ENCODE measurements at regions not wholly inside any gene's neighbourhood (a gene's known extent, or its start where the extent isn't known, plus 50 kb on each side); places are given as distances from the start of the nearest gene placed in this dataset.

GRCh38 chr1:184297244-184297750 lies 89.5 kb upstream of the C1orf21 start:
- no peaks in the 10 kb centered on the region for H3K27me3 ChIP-seq (ENCODE audit: insufficient read depth, low read length)
- no peak overlapping the region for H3K23ac ChIP-seq (ENCODE audit: insufficient read length, low read depth, low read length)
- no peak overlapping the region for H3K14ac ChIP-seq (ENCODE audit: insufficient read depth, low read length)
- no peak overlapping the region for H3K27ac ChIP-seq (ENCODE audit: insufficient read length, low read depth, low read length)
- H2BK15ac ChIP-seq (ENCODE audit: low read depth, low read length) = no peak overlapping the region
- H3K9me3 Mint-ChIP-seq = peaks cover 0 to 2% of the 10 kb centered on the region in 2 experiments
- H2BK12ac ChIP-seq (ENCODE audit: insufficient read length, low read depth, low read length) = no peak overlapping the region
- H3K4ac ChIP-seq (ENCODE audit: low read depth, low read length) = no peak overlapping the region
- no peak overlapping the region for H4K91ac ChIP-seq (ENCODE audit: insufficient read length, low read depth, low read length)
- H3K79me2 ChIP-seq (ENCODE audit: insufficient read depth, low read length) = no peaks in the 10 kb centered on the region
- H3K4me1 ChIP-seq (ENCODE audit: insufficient read depth, low read length) = no peaks in the 10 kb centered on the region
- no peaks in the 10 kb centered on the region for H4K20me1 ChIP-seq (ENCODE audit: control insufficient read depth, insufficient read depth, insufficient read length)
- H2BK120ac ChIP-seq (ENCODE audit: low read depth, low read length, poor library complexity, severe bottlenecking) = no peak overlapping the region
- H2AFZ ChIP-seq (ENCODE audit: low read length) = no peak overlapping the region
- no peak overlapping the region for H3K9ac ChIP-seq (ENCODE audit: extremely low read depth, insufficient read length, low read length)
- H3K18ac ChIP-seq (ENCODE audit: insufficient read length, low read depth, low read length) = no peak overlapping the region
- WGBS (ENCODE audit: extremely low coverage, insufficient read length, low lambda C conversion rate) = no CpG with 5 or more reads among the region's 3 CpGs
- no peak overlapping the region for H2AK5ac ChIP-seq (ENCODE audit: insufficient read length, low read length)
- H2BK20ac ChIP-seq (ENCODE audit: low read depth, low read length, poor library complexity, severe bottlenecking) = no peak overlapping the region
- no peak overlapping the region for H3K27ac Mint-ChIP-seq
- no peak overlapping the region for H3K56ac ChIP-seq (ENCODE audit: insufficient read length, low read depth, low read length)
- peaks cover 7 to 9% of the 10 kb centered on the region in 2 experiments for H3K4me1 Mint-ChIP-seq
- H3K9me3 ChIP-seq (ENCODE audit: control insufficient read depth, low read depth, low read length) = no peaks in the 10 kb centered on the region
- TF ChIP-seq CTCF (conservative IDR thresholded peaks at IDR 0.05) = no peak
- H3K79me1 ChIP-seq (ENCODE audit: insufficient read depth, low read depth, low read length, poor library complexity, severe bottlenecking) = no peaks in the 10 kb centered on the region
- no peaks in the 10 kb centered on the region for H3K27me3 Mint-ChIP-seq (ENCODE audit: low read depth)
- no peak overlapping the region for H3K4me3 Mint-ChIP-seq
- no peak overlapping the region for H3T11ph ChIP-seq (ENCODE audit: low read length)
- no peak overlapping the region for H4K5ac ChIP-seq (ENCODE audit: insufficient read length, low read depth, low read length)
- H4K8ac ChIP-seq (replicated peaks; ENCODE audit: insufficient read length, low read depth, low read length) = no peak overlapping the region
- H3K4me2 ChIP-seq (ENCODE audit: insufficient read depth, insufficient read length, low read length) = no peak overlapping the region
- DNase-seq = no peak
- no peak overlapping the region for H2BK5ac ChIP-seq (ENCODE audit: insufficient read length, low read length)
- H3K36me3 Mint-ChIP-seq (ENCODE audit: insufficient read depth in 1 of 3, low read depth in 3 of 3) = peaks cover 0 to 2% (median under 1%) of the 10 kb centered on the region in 3 experiments; a peak in 3 of 7 replicates
- H3K23me2 ChIP-seq (ENCODE audit: insufficient read length, low read depth, low read length, poor library complexity, severe bottlenecking) = no peaks in the 10 kb centered on the region
